Transverse colon (tissue), 3 donors: ENCODE measurements at regions not wholly inside any gene's neighbourhood (a gene's known extent, or its start where the extent isn't known, plus 50 kb on each side); places are given as distances from the start of the nearest gene placed in this dataset.

Source experiments
- POLR2A ChIP-seq: fragments of 450-650 bp; IDR thresholded peaks from one replicate; pipeline ENCODE4 v1.6.1; 2016; ENCODE audit warnings: antibody characterized with exemption, mild to moderate bottlenecking, moderate library complexity
- POLR2AphosphoS5 ChIP-seq, 3 donors: sonication (generic); formaldehyde crosslinking; IDR thresholded peaks; one replicate each; pipeline ENCODE4 v1.6.1; 2016; ENCODE audit warnings: antibody characterized with exemption in 3 of 3

GRCh38 chr9:14023285-14023684 lies 290.7 kb downstream of the NFIB start:
- no peak for TF ChIP-seq POLR2A
- TF ChIP-seq POLR2AphosphoS5 (IDR thresholded peaks at IDR 0.05) = no peak
